Endothelial cell of umbilical vein (primary cell): ENCODE measurements at regions not wholly inside any gene's neighbourhood (a gene's known extent, or its start where the extent isn't known, plus 50 kb on each side); places are given as distances from the start of the nearest gene placed in this dataset.

ENCODE experiments used
- BruUV-seq: library from RNA; stranded (reverse); fragments of 400-500 nt; replicated peaks from 2 replicates; lab custom pipeline; 2021; lab: Mats Ljungman, UMichigan
- CTCF ChIA-PET: fragments of 300-600, 350-600 bp; sonication (Branson Sonifier 250); formaldehyde crosslinking; loops from one replicate; lab custom pipeline; 2021; ENCODE audit warnings: antibody characterized with exemption, inconsistent platforms; lab: Charles Lee
- POLR2A ChIA-PET: fragments of 300-600, 350-600 bp; sonication (Branson Sonifier 250); formaldehyde crosslinking; loops from one replicate; lab custom pipeline; 2021; ENCODE audit warnings: antibody characterized with exemption, inconsistent platforms; lab: Charles Lee
- DNase-seq: peaks from one replicate; pipeline ENCODE4 v3.0.0-alpha.2; 2011; ENCODE audit warnings: low read depth, low spot score
- FAIRE-seq: peaks from 2 replicates; lab custom pipeline; 2011; peaks lifted over from hg19 to GRCh38; lab: Jason Lieb, UNC
- H2AFZ ChIP-seq: 2 replicates; pipeline ENCODE4 v1.6.0; 2012; ENCODE audit warnings: low read depth, low read length, control low read depth, inconsistent platforms
- H3K27ac ChIP-seq: 2 replicates; pipeline ENCODE4 v1.5.1; 2011; ENCODE audit warnings: low read depth, mild to moderate bottlenecking, control low read depth, low read length, moderate library complexity; ENCODE audit not compliant: insufficient read depth
- H3K27me3 ChIP-seq, 2 experiments: 2 replicates each; pipeline versions ENCODE4 v1.6.0 to v1.6.1; 2011; ENCODE audit warnings: low read length in 2 of 2, mixed read lengths in 1 of 2; ENCODE audit not compliant: control insufficient read depth in 2 of 2, insufficient read depth in 2 of 2
- H3K36me3 ChIP-seq, 2 experiments: 2 replicates in 1 of 2; 3 replicates in 1 of 2; pipeline ENCODE4 v1.5.1; 2011; ENCODE audit warnings: low read length in 2 of 2, mild to moderate bottlenecking in 1 of 2, moderate library complexity in 1 of 2; ENCODE audit not compliant: control insufficient read depth in 2 of 2, insufficient read depth in 2 of 2; ENCODE audit errors: extremely low read depth in 1 of 2
- H3K4me1 ChIP-seq: 3 replicates; pipeline ENCODE4 v1.5.1; 2011; ENCODE audit warnings: mild to moderate bottlenecking, low read length; ENCODE audit not compliant: control insufficient read depth, insufficient read depth; ENCODE audit errors: extremely low read depth
- H3K4me2 ChIP-seq: 2 replicates; pipeline ENCODE4 v1.6.1; 2011; ENCODE audit warnings: low read length, control low read depth, mixed read lengths; ENCODE audit not compliant: insufficient read depth
- H3K4me3 ChIP-seq, 3 experiments: fragments of 200-600 bp in 1 of 3; sonication (generic), shearing (Covaris generic) in 1 of 3; replicated peaks in 1 of 3; 2 replicates each; pipeline ENCODE4 v1.5.1; 2011 to 2016; ENCODE audit warnings: control low read depth in 3 of 3, low read length in 3 of 3, mild to moderate bottlenecking in 2 of 3, inconsistent platforms in 1 of 3, low read depth in 1 of 3, moderate library complexity in 1 of 3; ENCODE audit not compliant: insufficient read depth in 1 of 3
- H3K79me2 ChIP-seq: 2 replicates; pipeline ENCODE4 v1.6.0; 2012; ENCODE audit warnings: low read length, inconsistent platforms; ENCODE audit not compliant: control insufficient read depth, insufficient read depth
- H3K9ac ChIP-seq: replicated peaks from 2 replicates; pipeline ENCODE3; 2011; ENCODE audit warnings: low read length, control low read depth; ENCODE audit not compliant: insufficient read depth; ENCODE audit errors: extremely low read depth
- H3K9me1 ChIP-seq: replicated peaks from 3 replicates; pipeline ENCODE4 v1.6.0; 2011; ENCODE audit warnings: mild to moderate bottlenecking, low read length; ENCODE audit not compliant: control insufficient read depth, insufficient read depth; ENCODE audit errors: extremely low read depth
- H3K9me3 ChIP-seq: replicated peaks from 2 replicates; pipeline ENCODE4 v1.5.1; 2012; ENCODE audit warnings: low read length, inconsistent platforms; ENCODE audit not compliant: control insufficient read depth, insufficient read depth
- H4K20me1 ChIP-seq: replicated peaks from 2 replicates; pipeline ENCODE3; 2011; ENCODE audit warnings: mild to moderate bottlenecking, low read length; ENCODE audit not compliant: control insufficient read depth, insufficient read depth; ENCODE audit errors: extremely low read depth
- CTCF ChIP-seq, 2 donors: IDR thresholded peaks; 1 replicate in 1 of 2; 2 replicates in 1 of 2; pipeline ENCODE4 v1.5.1; 2011; ENCODE audit warnings: low read length in 2 of 2, mild to moderate bottlenecking in 2 of 2, moderate library complexity in 2 of 2, control low read depth in 1 of 2, inconsistent platforms in 1 of 2, low read depth in 1 of 2; ENCODE audit not compliant: insufficient read depth in 1 of 2; ENCODE audit errors: extremely low read depth in 1 of 2
- POLR2A ChIP-seq: IDR thresholded peaks from 2 replicates; pipeline ENCODE4 v1.6.1; 2012; ENCODE audit warnings: low read depth, mild to moderate bottlenecking, control low read depth, low read length
- dilution Hi-C: fragments of 300-500 bp; cut with MboI; formaldehyde crosslinking; loops from one replicate; pipeline ENCODE4 v1.15.0; 2019; ENCODE audit warnings: low sequenced_read_pairs; ENCODE audit not compliant: extremely low pct_ligation_motif_present
- intact Hi-C: fragments of 100-400 bp; cut with micrococcal nuclease; formaldehyde crosslinking; loops from one replicate; pipeline ENCODE4 v1.10.0; 2022

- DNase-seq: peak; percentile 64
Measured at GRCh38 chr21:32826329-32827167, 55.0 kb upstream of the PAXBP1 start.

More at GRCh38 chr21:32826329-32827167, 55.0 kb upstream of the PAXBP1 start:
- Histone ChIP-seq H3K36me3 (no peaks in the 10 kb centered on the region), H3K4me1 (no peaks in the 10 kb centered on the region), H2AFZ (no peak overlapping the region), H3K79me2 (no peaks in the 10 kb centered on the region), H3K4me3 (no peak overlapping the region), H3K27me3 (peaks cover 3% of the 10 kb centered on the region in 2 experiments), H4K20me1 (no peaks in the 10 kb centered on the region), H3K9me1 (no peaks in the 10 kb centered on the region), H3K9ac (no peak overlapping the region), H3K27ac (no peak overlapping the region), H3K9me3 (no peaks in the 10 kb centered on the region), H3K4me2 (no peak overlapping the region)
- POLR2A ChIA-PET: no interaction called here
- FAIRE-seq: peak; percentile 71
- TF ChIP-seq POLR2A (no peak), CTCF (IDR thresholded peaks at IDR 0.05; ENCODE audit: extremely low read depth in 1 of 2, insufficient read depth in 1 of 2, low read depth in 1 of 2, low read length in 2 of 2) (peak; percentile 48 to 55)
- BruUV-seq: no TSS peak
- dilution Hi-C loops (no loop called here), intact Hi-C loops (loop anchor here (1.0 to 2.0 kb wide), 3 partner anchors 56 to 173 kb away; partner anchors contain the start of gene PAXBP1)
- CTCF ChIA-PET: interaction anchor here (0.5 to 4.4 kb wide), 29 partner anchors 10 to 423 kb away, joined by 3 to 54 read pairs (median 4); partner anchors contain the start of genes CFAP298, PAXBP1 and SYNJ1
